Neural cell (in vitro differentiated cells): ENCODE measurements at regions not wholly inside any gene's neighbourhood (a gene's known extent, or its start where the extent isn't known, plus 50 kb on each side); places are given as distances from the start of the nearest gene placed in this dataset.

Experiments
- H2AFZ ChIP-seq: fragments of 200-600, 300-800 bp; sonication (generic), shearing (Covaris generic); 2 replicates; pipeline ENCODE4 v1.6.0; 2014; ENCODE audit warnings: low read depth, mild to moderate bottlenecking, antibody characterized with exemption, low read length, moderate library complexity
- H3F3A ChIP-seq: fragments of 200-600 bp; shearing (Covaris generic); 2 replicates; pipeline ENCODE4 v1.6.1; 2016; ENCODE audit warnings: mild to moderate bottlenecking, moderate library complexity, mixed read lengths, antibody characterized with exemption, low read length; ENCODE audit not compliant: insufficient read depth, poor library complexity, severe bottlenecking
- H3K27ac ChIP-seq: fragments of 200-600, 300-800 bp; sonication (generic), shearing (Covaris generic); 2 replicates; pipeline ENCODE4 v1.5.1; 2014; ENCODE audit warnings: mild to moderate bottlenecking, low read length, moderate library complexity
- H3K27me3 ChIP-seq: fragments of 300-800, 200-600 bp; sonication (generic), shearing (Covaris generic); 2 replicates; pipeline ENCODE4 v1.6.0; 2014; ENCODE audit warnings: mild to moderate bottlenecking, low read depth, low read length, moderate library complexity; ENCODE audit not compliant: insufficient read depth
- H3K36me3 ChIP-seq: fragments of 300-800, 200-600 bp; sonication (generic), shearing (Covaris generic); 2 replicates; pipeline ENCODE4 v1.5.1; 2014; ENCODE audit warnings: mild to moderate bottlenecking, antibody characterized with exemption, low read length, moderate library complexity; ENCODE audit not compliant: insufficient read depth
- H3K4me2 ChIP-seq: fragments of 300-800, 200-600 bp; sonication (generic), shearing (Covaris generic); 2 replicates; pipeline ENCODE4 v1.6.0; 2014; ENCODE audit warnings: mild to moderate bottlenecking, low read length
- H3K4me3 ChIP-seq: fragments of 300-800, 200-600 bp; sonication (generic), shearing (Covaris generic); 2 replicates; pipeline ENCODE4 v1.5.1; 2014; ENCODE audit warnings: mild to moderate bottlenecking, low read length, moderate library complexity
- H3K79me2 ChIP-seq: fragments of 200-600 bp; shearing (Covaris generic); replicated peaks from 2 replicates; pipeline ENCODE4 v1.6.0; 2014; ENCODE audit warnings: mild to moderate bottlenecking, low read length, moderate library complexity; ENCODE audit not compliant: insufficient read depth
- H3K9ac ChIP-seq: fragments of 300-800, 200-600 bp; sonication (generic), shearing (Covaris generic); 2 replicates; pipeline ENCODE4 v1.6.1; 2016; ENCODE audit warnings: mild to moderate bottlenecking, low read length, mixed read lengths
- H3K9me2 ChIP-seq: fragments of 200-600 bp; shearing (Covaris generic); 2 replicates; pipeline ENCODE4 v1.6.1; 2016; ENCODE audit warnings: mild to moderate bottlenecking, low read length, mixed read lengths; ENCODE audit not compliant: insufficient read depth
- H3K9me3 ChIP-seq: fragments of 200-600, 300-800 bp; sonication (generic), shearing (Covaris generic); 2 replicates; pipeline ENCODE4 v1.6.1; 2016; ENCODE audit warnings: mild to moderate bottlenecking, mixed run types, low read length, moderate library complexity, mixed read lengths
- H4K20me1 ChIP-seq: fragments of 200-600 bp; shearing (Covaris generic); 2 replicates; pipeline ENCODE4 v1.6.1; 2016; ENCODE audit warnings: mild to moderate bottlenecking, mixed run types; ENCODE audit not compliant: insufficient read depth
- CTCF ChIP-seq: fragments of 450-650 bp; IDR thresholded peaks from 2 replicates; pipeline ENCODE4 v1.5.1; 2014; ENCODE audit warnings: antibody characterized with exemption, mild to moderate bottlenecking, moderate library complexity; ENCODE audit not compliant: poor library complexity, severe bottlenecking
- EP300 ChIP-seq: fragments of 450-650 bp; conservative IDR thresholded peaks from 2 replicates; pipeline ENCODE4 v1.6.1; 2014; ENCODE audit warnings: antibody characterized with exemption, mild to moderate bottlenecking, moderate library complexity; ENCODE audit not compliant: poor library complexity, severe bottlenecking
- EZH2 ChIP-seq: fragments of 200-600, 300-800 bp; shearing (Covaris generic), sonication (generic); IDR thresholded peaks from 2 replicates; pipeline ENCODE4 v1.6.1; 2014; ENCODE audit warnings: antibody characterized with exemption, low read length, borderline replicate concordance, mild to moderate bottlenecking; ENCODE audit not compliant: insufficient read depth, poor library complexity, severe bottlenecking
- MXI1 ChIP-seq: fragments of 450-650 bp; conservative IDR thresholded peaks from 2 replicates; pipeline ENCODE4 v1.6.1; 2014; ENCODE audit warnings: antibody characterized with exemption, mild to moderate bottlenecking; ENCODE audit not compliant: poor library complexity, severe bottlenecking
- POLR2AphosphoS5 ChIP-seq: IDR thresholded peaks from 2 replicates; pipeline ENCODE4 v1.6.1; 2012
- RAD21 ChIP-seq: fragments of 450-650 bp; conservative IDR thresholded peaks from 2 replicates; pipeline ENCODE4 v1.6.1; 2014; ENCODE audit warnings: antibody characterized with exemption, mild to moderate bottlenecking, moderate library complexity
- SMC3 ChIP-seq: fragments of 450-650 bp; conservative IDR thresholded peaks from 2 replicates; pipeline ENCODE4 v1.6.1; 2014; ENCODE audit warnings: antibody characterized with exemption, mild to moderate bottlenecking, moderate library complexity; ENCODE audit not compliant: poor library complexity
- TAF1 ChIP-seq: IDR thresholded peaks from 2 replicates; pipeline ENCODE4 v1.6.1; 2012; ENCODE audit warnings: low read depth
- TF ChIP-seq, protein P1 (sequence below): IDR thresholded peaks from 2 replicates; pipeline ENCODE4 v1.6.1; 2012; ENCODE audit warnings: borderline replicate concordance

- Histone ChIP-seq H2AFZ (no peak overlapping the region), H4K20me1 (no peaks in the 10 kb centered on the region), H3K36me3 (no peaks in the 10 kb centered on the region), H3K27me3 (no peaks in the 10 kb centered on the region), H3K27ac (no peak overlapping the region), H3K79me2 (no peaks in the 10 kb centered on the region), H3K9me3 (no peaks in the 10 kb centered on the region), H3K9me2 (no peaks in the 10 kb centered on the region), H3K9ac (no peak overlapping the region), H3F3A (no peaks in the 10 kb centered on the region), H3K4me3 (no peak overlapping the region), H3K4me2 (no peak overlapping the region)
- TF ChIP-seq TAF1, result no peak
- no peak for TF ChIP-seq POLR2AphosphoS5
- no peak for TF ChIP-seq EZH2
- no peak for TF ChIP-seq SMC3
- no peak for TF ChIP-seq EP300
Measured at GRCh38 chr20:1845163-1845523, 50.1 kb upstream of the SIRPA start.

DNA sequence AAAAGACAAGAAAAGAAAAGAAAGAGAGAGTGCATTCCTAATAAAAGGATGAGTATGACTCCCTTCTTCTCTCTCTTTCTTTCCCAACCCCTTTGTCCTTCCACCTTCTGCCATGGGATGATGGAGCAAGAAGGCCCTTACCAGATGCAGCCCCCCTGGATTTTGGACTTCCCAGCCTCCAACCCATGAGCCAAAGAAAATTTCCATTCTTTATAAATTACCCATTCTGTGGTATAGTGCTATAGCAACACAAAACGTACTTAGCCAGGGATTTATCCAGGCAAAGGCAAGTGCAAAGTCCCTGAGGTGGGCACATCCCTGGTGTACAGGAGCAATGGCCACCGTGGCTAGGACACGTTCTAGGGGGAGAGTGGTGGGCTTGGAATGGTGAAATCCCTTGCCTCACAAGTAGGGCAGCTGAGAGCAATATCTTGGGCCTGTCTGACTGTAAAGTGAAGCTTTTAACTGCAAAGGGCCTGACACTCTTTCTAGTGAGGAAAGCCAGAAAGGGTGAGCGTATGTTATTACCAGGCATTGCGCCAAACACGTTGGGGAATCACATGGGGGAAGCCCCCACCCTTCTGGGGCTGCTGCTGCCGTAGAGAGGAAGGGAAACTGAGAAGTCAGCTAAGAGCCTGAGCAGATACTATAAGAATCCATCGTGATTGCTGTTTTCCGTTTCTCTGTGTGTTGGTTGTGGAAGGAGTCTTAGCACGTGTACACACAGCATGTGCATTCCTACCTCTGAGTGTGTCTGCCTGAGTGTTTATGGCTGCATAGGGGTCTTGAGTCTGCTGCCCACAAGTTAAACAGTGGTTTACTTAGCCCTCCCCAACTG is 50.7 kb upstream of the SIRPA start:
- Histone ChIP-seq H4K20me1 (no peaks in the 10 kb centered on the region), H3K9me2 (no peaks in the 10 kb centered on the region), H3K36me3 (no peaks in the 10 kb centered on the region), H3K79me2 (no peaks in the 10 kb centered on the region), H3K27me3 (no peaks in the 10 kb centered on the region), H3K9ac (no peak overlapping the region), H3F3A (no peaks in the 10 kb centered on the region), H3K9me3 (no peaks in the 10 kb centered on the region), H3K4me2 (no peak overlapping the region), H2AFZ (no peak overlapping the region), H3K27ac (no peak overlapping the region), H3K4me3 (no peak overlapping the region)
- no peak for TF ChIP-seq EP300
- TF ChIP-seq TAF1, result no peak
- TF ChIP-seq RAD21, result no peak
- TF ChIP-seq, protein P1, sequence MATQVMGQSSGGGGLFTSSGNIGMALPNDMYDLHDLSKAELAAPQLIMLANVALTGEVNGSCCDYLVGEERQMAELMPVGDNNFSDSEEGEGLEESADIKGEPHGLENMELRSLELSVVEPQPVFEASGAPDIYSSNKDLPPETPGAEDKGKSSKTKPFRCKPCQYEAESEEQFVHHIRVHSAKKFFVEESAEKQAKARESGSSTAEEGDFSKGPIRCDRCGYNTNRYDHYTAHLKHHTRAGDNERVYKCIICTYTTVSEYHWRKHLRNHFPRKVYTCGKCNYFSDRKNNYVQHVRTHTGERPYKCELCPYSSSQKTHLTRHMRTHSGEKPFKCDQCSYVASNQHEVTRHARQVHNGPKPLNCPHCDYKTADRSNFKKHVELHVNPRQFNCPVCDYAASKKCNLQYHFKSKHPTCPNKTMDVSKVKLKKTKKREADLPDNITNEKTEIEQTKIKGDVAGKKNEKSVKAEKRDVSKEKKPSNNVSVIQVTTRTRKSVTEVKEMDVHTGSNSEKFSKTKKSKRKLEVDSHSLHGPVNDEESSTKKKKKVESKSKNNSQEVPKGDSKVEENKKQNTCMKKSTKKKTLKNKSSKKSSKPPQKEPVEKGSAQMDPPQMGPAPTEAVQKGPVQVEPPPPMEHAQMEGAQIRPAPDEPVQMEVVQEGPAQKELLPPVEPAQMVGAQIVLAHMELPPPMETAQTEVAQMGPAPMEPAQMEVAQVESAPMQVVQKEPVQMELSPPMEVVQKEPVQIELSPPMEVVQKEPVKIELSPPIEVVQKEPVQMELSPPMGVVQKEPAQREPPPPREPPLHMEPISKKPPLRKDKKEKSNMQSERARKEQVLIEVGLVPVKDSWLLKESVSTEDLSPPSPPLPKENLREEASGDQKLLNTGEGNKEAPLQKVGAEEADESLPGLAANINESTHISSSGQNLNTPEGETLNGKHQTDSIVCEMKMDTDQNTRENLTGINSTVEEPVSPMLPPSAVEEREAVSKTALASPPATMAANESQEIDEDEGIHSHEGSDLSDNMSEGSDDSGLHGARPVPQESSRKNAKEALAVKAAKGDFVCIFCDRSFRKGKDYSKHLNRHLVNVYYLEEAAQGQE, result no peak
- TF ChIP-seq CTCF, result no peak
- no peak for TF ChIP-seq MXI1
- TF ChIP-seq POLR2AphosphoS5, result no peak
- TF ChIP-seq SMC3, result no peak
- TF ChIP-seq EZH2, result no peak
